Fibroblast of skin of scalp (primary cell): ENCODE measurements at regions not wholly inside any gene's neighbourhood (a gene's known extent, or its start where the extent isn't known, plus 50 kb on each side); places are given as distances from the start of the nearest gene placed in this dataset.
"Not testable (repeated sequence)": the region's sequence is repeated elsewhere in the genome, so short reads cannot be mapped to it uniquely, and the experiment has no call there.

Source experiments
- DNase-seq: peaks from one replicate; pipeline ENCODE4 v3.0.0-alpha.2; 2013

DNA sequence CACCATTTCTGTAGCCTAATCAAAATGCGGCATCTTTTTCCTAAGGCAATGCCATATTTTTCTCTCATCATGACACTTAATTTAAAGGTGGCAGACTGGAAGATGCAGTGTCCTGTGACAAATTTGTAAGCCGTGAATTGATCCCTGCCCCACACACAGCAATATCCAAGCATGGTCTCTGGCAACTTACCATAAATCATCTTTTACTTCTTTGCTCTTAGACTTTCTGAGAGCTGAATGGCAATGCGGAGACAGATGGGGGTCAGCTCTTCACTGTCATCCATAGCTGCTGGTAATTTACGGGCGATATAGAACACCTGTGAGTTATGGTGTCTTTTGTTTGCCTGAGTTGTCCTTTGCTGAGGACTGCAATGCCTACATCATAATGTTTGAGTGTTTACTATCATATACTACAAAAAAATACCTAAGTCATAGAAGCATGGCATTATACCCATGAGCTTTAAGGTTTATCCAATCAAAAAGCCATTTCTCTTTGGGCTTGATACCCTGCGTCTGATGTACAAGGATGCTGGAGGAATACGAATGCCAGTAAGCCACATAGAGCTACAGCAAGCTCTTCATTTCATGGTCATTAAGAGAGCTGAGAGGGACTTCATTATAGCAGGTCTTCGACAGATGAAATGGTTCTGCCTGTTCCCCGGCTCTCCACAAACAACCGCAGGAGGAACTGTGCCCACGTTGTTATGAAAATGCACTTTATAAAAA is 148.1 kb downstream of the TRIML1 start:
- no peak for DNase-seq

DNA sequence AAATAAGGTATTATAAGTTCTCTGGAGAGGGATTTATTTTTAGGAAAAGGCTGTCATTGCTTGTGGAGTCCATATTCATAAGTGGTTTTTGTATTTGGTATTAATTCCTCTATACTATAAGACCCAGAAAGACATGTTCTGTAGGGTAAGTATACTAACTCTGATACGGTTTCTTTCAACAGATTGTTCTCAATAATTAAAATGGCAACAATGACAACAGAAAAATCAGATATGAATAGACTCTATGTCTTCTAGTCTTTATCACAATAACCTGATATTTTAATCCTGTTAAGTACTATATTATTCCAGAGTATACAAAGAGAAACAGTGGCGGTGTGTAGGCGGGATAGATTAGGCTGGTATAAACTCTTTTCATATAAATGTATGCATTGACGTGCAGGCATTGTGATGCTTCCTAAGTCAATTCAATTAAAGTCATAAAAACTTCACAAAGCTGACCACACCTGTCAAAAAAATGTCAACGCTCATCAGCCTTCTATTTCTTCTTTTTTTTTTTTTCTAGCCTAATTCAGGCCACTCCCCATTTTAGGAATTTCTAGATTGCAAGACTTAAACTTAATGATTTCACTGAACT is 150.4 kb downstream of the TRIML1 start:
- DNase-seq: no peak

DNA sequence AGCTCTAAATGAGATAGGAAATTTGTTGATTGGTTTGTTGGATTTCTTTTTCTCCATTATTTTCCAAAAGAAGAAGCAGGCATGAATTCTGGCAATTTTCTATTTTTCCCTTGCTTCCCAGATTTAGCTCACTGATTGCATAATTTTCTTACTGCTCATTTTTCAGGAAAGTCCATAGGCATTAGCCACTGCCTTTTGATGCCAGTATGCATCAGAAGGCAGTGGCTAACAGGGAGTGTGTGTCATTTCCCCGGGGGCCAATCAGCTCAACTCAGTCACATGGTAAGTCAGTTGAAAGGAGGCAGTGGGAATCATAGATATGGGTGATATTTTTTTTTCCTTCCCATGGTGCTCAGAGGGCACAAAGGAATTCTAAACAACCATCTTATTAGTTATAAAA is 156.7 kb downstream of the TRIML1 start:
- peak; percentile 85 for DNase-seq

DNA sequence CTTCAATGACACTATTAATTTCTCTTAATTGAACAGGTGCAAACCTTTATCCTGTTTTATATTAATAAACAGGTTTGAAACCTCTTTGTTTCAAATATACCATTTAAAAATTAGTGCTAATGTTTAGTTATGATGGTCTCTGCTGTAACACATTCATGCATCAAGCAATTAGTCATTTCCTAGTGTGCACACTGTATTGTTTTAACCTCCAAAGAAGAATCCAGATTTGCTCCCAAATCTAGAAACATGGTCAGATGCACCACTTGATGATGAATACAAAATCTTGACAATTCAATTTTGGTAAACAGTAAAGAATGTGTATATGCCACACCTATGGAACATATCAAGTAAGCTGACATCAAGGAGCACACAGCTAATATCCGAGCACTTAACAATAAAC is 157.1 kb downstream of the TRIML1 start:
- DNase-seq: peak; percentile 15

DNA sequence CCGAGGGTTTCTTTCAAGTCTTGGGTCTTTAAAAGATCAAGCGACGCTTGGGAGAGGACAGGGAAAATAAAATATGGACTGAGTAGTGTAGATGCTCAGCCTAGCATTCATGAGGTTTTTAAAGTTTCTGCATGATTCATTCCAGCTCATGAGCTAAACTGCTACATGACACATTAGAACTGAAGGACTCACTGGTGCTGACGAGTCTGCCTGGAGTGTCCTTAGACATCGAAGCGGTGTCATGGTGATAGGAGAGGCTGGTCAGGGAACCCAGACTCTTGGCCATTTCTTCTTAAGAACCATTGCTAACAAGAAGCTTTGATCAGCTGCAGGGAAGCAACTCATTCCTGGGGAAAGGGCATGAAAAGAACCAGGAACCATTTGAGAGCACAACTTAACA is 158.6 kb downstream of the TRIML1 start:
- DNase-seq: peak; percentile 58

DNA sequence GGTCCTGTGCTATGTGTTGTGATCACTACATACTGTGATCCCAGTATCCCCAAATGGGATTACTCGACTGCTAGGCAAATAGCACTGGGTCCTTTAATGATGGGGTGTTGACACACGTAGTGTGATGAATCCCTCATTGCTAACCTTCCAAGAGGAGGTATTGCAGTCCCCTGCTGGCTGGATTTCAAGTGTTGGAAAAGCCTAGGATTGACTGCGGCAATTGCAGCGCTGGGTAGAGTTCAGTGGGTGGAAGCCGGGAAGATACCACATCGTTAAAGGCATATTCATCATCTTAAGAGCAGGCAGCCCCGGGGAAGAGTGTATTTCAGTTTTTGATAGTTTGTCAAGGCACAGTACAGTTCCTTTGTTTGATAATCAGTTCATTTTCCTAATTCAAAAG is 159.9 kb downstream of the TRIML1 start:
- DNase-seq: no peak

DNA sequence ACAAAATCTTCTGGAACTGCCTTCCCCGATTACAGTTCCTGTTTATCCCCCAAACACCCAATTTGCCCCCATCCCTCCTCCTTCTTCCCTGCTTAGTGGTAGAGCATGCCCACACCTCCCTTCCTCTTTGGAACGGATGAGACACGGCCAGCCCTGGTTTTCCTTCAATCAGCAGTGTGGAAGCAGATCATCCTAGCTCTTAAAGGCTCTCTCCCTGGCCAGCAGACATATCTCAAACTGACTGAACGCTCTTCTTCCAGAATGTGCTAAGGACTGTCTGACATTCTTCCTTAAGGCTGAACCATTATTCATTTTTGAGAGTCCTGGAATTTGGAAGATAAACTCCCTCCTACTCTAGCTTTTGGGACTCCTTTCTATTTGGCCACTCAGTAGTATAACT is 161.1 kb downstream of the TRIML1 start:
- DNase-seq: no peak

DNA sequence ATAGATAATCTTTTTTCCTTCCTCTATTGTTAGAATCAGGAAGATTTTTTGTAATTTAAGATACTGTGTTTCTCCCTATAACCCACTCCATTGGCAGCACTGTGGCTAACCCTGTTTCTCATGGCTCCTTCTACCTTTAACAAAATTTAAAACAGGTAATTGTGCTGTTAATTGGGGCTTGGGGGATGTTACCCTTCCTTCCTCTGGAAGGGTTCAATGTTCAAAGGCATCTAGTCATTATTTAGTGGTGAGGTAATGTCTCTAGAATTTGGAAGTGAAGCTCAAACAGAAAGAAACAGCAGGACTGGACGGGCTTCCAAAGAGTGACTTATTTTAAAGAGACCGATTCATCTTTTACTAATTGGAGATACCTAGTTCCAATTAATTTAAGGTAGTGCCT is 166.4 kb downstream of the TRIML1 start:
- no peak for DNase-seq

DNA sequence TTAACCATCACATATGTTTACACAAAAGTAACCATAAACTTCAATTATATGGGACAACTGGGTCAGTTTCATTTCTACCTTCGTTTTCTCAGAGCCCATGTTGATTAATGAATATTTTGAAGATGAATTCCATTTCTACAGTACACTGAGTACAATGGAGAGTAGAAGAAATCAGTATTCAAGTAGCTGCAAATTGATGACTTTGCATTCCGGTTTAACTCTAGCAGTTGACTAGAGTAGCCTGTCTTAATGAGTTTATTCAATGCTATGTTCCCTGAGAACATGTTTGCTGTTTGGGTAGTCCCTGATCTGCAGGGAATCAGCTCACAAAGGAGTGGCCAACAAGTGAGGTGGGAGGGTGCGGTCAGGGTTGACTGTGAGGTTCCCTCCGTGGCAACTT is 168.3 kb downstream of the TRIML1 start:
- DNase-seq: no peak

DNA sequence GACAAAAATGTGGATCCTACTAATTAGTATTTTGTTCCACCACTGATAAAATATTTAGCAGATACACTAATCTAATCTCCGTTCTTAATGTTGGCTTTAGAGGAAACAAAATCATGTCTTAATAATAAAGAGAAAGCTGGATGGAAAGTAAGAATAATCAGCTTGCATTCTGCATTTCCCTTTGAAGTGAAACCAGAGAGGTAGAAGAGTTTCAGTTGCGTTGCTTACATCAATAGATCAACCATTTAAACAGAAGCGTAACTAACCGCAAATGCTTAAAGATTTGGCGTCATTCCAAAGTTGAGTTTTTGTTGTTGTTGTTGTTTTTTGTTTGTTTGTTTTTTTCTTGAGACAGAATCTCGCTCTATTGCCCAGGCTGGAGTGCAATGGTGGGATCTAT is 168.9 kb downstream of the TRIML1 start:
- no peak for DNase-seq

DNA sequence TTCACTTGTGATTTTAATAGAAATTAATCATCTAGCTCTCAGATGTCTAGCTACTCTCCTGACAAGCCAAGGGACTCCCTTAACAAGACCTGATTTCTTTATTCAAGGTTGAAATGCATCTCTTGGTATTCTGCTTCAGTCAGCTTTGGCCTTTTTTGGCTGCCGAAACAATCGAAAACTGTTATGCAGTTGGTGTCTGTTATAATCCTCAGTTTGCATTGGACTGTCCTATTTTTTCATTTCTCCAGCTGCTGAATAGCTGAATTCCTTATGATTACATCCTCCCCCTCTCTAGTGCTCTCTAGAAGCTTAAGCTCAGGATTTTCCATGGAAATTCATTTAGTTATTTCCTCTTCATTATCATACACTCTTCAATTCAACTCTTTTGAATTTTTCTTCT is 177.2 kb downstream of the TRIML1 start:
- no peak for DNase-seq

DNA sequence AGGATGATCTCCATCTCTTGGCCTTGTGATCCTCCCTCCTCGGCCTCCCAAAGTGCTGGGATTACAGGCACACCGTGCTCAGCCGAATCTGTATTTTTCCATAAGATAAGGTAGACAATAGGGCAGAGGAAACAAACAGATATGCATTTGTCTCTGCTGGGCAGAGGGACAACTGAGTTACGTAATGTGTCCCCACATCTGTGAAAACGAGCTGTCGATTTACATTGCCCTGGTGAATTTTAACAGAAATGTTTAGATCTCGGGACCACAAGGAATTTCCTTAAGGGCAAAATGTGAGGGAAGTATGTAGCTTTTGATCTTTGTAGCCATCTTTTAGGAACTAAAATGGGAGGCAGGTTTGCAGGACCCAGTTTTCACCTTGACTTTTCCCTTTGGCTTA is 189.7 kb downstream of the TRIML1 start:
- DNase-seq: no peak

DNA sequence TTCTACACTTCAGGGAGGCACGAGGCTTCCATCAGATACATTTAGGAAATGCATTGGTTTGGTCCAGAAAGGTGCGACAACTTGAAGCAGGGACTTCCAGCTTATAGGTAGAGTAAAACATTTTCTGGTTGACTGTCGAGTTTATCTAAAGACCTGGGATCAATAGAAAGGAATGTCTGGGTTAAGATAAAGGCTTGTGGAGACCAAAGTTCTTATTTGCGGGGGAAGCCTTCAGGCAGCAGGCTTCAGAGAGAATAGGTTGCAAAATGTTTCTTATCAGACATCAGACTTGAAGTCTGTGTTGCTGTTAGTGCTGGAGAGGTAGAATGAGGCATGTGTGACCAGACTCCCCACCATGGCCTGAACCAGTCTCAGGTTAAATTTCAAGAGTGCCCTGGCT is 190.3 kb downstream of the TRIML1 start:
- DNase-seq: no peak

DNA sequence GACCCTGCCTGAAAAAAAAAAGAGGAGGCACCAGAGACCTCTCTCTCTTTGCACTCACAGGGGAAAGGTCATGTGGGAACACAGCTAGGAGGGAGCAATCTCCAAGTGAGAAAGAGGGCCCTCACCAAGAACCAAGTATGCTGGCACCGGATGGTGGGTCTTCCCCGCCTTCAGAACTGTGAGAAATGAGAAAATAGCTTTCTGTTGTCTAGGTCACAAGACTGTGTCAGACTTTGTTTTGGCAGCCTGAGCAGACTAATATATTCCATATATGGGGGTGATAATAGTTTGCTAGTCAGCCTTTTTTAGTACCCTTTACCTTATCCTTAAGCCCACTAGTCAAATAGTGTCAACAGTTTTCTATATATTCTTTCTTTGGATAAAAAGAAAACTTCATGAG is 193.0 kb downstream of the TRIML1 start:
- DNase-seq: peak; percentile 46

DNA sequence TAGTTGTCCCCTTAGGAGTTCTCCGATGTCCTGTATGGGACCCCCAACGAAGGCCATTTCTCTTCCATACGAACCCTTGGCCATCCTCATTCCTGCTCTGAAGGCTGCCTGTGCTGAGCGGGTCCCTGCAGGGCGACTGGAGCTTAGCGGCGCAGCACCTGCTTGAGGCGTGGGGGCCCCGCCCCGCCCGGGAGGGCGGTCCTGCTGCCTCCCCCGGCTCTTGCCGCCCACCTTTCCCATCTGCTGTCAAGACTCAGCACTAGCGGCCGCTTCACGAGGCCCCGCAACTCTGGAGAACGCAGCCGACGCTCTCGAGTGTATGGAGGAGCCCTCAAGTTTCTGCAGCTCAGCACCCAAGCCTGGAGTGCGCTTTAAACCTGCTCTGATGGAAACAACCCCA is 197.7 kb downstream of the TRIML1 start:
- DNase-seq: no peak

DNA sequence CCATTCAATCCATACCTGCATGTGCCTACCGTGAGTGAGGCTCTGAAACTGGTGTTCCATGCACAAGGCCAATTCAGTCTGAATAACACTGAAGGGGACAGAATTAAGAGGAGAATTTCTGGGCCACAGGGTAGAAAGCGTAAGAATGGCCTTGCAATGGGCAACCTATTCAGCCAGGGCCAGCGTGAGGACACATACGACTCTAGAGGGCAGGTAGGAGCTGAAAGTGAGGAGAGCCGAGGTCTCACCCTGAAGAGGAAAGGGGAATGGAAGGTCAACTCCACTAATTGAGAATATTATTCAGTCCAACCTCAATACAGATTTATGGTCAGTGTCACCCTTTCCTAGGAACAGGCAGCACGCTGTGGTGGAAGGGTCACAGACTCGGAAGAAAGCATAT is 202.2 kb downstream of the TRIML1 start:
- DNase-seq: no peak

DNA sequence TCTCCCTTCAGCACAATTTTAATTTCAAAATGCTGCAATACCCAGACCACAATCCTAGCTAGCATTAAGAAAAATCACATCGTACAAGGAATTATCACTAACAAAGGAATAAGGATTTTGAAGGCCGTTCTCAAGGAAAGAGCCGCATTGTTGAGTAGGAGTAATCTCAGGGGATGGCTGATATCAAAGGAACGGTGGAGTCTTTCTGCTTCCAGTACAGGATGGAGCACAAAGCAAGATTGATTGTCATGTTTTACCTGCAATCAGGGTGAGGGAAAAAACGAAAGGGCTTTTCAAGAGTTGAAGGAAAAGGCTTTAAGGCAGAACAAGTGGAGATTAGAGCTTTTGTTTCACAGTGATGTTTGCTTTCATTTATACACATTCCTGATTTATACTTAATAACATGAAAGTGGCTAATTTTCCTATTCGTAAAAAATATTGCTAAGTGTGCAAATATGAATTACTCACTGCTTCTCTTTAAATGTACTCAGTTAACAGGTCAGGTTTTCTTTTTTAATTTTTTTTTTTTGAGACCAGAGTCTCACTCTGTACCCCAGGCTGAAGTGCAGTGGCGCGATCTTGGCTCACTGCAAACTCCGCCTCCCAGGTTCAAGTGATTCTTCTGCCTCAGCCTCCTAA is 207.0 kb downstream of the TRIML1 start:
- no peak for DNase-seq

DNA sequence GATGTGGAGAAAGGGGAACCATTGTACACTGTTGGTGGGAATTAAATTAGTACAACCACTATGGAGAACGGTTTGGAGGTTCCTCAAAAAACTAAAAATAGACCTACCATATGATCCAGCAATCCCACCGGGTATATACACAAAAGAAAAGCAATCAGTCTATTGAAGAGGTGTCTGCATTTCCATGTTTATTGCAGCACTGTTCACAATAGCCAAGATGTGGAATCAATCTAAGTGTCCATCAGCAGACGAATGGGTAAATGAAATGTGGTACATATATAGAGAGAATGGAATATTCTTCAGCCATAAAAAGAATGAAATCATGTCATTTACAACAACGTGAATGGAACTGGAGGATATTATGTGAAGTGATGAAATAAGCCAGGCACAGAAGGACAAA is 208.1 kb downstream of the TRIML1 start:
- DNase-seq: no peak

DNA sequence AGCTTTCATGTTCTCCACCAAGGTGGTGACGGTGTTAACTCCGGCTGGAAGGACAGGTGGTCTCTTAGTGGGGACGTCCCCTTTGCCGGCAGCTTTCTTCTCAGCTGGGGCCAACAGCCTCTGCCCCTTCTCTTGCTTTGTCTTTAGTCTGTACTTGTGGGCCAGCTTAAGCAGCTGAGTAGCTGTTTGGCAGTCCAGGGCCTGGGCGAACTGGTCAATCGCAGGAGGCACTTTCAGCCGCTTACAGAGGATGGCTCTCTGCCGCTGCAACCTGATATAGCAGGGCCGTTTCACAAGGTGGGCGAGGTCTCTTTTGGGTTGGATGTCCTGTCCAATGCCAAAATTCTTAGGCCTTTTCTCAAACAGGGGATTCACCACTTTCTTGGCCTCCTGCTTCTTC is 210.3 kb downstream of the TRIML1 start:
- not testable (repeated sequence) for DNase-seq

DNA sequence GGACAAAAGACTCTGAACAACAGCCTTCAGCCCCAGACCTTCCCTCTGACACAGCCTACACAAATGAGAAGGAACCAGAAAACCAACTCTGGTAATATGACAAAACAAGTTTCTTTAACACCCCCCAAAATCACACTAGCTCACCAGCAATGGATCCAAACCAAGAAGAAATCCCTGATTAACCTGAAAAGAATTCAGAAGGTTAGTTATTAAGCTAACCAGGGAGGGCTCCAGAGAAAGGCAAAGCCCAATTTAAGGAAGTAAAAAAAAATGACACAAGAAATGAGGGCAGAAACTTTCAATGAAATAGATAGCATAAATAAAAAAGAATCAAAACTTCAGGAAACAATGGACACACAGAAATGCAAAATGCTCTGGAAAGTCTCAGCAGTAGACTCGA is 224.0 kb downstream of the TRIML1 start:
- DNase-seq: no peak

DNA sequence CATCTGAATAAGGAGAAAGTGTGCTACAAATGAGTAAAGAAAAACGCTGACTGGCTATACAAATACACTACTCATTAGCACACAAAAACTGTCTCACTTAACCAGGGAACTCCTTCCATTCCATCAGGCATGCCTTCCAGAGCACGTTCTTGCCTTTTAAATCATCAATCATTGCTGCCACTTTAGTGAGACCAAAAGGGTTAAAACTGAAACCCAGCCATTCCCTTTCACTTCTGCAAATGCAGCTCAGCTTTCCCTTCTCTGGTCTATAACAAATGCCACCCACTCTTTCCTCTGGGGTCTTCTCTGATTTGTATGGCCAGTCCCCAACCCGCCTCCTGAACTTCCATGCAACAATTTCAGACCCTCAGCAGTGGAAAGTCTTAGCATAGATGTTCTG is 231.5 kb downstream of the TRIML1 start:
- DNase-seq: no peak

DNA sequence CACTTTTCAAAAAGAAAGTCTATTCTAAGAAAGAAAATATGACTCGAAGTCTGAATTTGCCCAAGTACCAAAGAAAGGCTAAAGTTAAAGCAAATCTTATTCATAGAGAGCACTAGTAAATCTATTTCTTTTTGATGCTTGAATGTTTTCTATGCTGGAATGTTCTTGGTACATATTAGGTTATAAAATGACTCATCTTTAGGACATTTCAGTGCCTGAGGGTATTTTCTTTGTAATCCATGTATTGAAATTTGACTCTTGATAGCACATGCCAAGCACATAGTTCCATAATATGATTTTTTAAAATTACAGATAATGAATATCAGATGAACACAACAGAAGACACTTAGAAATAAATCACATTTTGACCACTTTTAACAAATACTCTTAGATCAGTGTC is 232.8 kb downstream of the TRIML1 start:
- peak; percentile 83 for DNase-seq

DNA sequence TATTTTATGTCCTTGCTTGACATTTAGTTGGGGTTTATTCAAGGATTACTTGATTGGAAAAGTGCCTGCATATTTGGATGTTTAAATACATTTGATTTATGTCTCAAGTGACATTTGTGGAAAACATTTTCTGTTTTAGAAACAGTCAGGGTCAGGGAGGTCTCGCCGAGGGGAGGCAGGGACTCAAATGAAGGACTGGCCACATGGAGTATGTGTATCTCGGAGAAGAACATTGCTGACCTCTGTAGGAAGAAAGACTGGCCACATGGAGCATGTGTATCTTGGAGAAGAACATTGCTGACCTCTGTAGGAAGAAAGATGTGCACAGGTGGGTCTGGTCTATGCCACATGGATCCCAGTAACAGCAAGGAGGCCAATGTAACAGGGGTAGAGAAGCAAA is 233.6 kb downstream of the TRIML1 start:
- DNase-seq: peak; percentile 35

DNA sequence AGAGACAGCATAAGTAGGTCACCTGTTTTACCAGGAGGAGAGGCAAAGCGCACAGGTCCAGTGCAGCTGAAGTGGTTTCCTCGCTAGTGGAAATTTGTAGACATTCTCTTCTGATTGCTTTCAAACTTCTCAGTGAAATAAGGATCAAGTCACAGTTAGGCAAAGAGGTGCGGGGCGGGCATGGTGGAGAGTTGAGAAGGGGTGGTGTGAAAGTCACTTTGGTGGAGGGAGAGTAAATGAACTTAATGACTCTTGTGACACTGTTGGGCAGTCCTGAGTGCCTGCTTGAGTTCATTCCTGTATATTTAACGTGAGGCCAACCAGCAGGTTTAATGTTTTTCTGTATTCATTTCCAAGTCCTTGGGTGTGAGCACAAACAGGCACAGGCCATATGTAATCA is 235.6 kb downstream of the TRIML1 start:
- no peak for DNase-seq
